ENCODE measurements at regions not wholly inside any gene's neighbourhood (a gene's known extent, or its start where the extent isn't known, plus 50 kb on each side); places are given as distances from the start of the nearest gene placed in this dataset.

GRCh38 chr7:25482631-25483030 is 254.3 kb upstream of the NPVF start:
- no peak overlapping the region for H3K27ac Mint-ChIP-seq (ENCODE audit: unreplicated experiment)
- peaks cover 3% of the 10 kb centered on the region for H3K9me3 Mint-ChIP-seq (ENCODE audit: low read depth)
- H3K4me1 Mint-ChIP-seq (ENCODE audit: low read depth), result peaks cover 24% of the 10 kb centered on the region
- TF ChIP-seq, protein P1, sequence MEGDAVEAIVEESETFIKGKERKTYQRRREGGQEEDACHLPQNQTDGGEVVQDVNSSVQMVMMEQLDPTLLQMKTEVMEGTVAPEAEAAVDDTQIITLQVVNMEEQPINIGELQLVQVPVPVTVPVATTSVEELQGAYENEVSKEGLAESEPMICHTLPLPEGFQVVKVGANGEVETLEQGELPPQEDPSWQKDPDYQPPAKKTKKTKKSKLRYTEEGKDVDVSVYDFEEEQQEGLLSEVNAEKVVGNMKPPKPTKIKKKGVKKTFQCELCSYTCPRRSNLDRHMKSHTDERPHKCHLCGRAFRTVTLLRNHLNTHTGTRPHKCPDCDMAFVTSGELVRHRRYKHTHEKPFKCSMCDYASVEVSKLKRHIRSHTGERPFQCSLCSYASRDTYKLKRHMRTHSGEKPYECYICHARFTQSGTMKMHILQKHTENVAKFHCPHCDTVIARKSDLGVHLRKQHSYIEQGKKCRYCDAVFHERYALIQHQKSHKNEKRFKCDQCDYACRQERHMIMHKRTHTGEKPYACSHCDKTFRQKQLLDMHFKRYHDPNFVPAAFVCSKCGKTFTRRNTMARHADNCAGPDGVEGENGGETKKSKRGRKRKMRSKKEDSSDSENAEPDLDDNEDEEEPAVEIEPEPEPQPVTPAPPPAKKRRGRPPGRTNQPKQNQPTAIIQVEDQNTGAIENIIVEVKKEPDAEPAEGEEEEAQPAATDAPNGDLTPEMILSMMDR (IDR thresholded peaks at IDR 0.05), result no peak
- no peaks in the 10 kb centered on the region for H3K36me3 Mint-ChIP-seq (ENCODE audit: low read depth)
- no peak overlapping the region for H3K4me3 Mint-ChIP-seq (ENCODE audit: unreplicated experiment)
- no peak for DNase-seq (ENCODE audit: low spot score)
- peaks cover 4% of the 10 kb centered on the region for H3K27me3 Mint-ChIP-seq (ENCODE audit: low read depth)

- H3K4me3 Mint-ChIP-seq (ENCODE audit: unreplicated experiment), result no peak overlapping the region
- TF ChIP-seq, protein P1 (IDR thresholded peaks at IDR 0.05), result no peak
- H3K4me1 Mint-ChIP-seq (ENCODE audit: low read depth), result peaks cover 21% of the 10 kb centered on the region
- H3K27ac Mint-ChIP-seq (ENCODE audit: unreplicated experiment), result no peak overlapping the region
- H3K27me3 Mint-ChIP-seq (ENCODE audit: low read depth), result peaks cover 5% of the 10 kb centered on the region
- no peak for DNase-seq (ENCODE audit: low spot score)
- H3K36me3 Mint-ChIP-seq (ENCODE audit: low read depth), result no peaks in the 10 kb centered on the region
- H3K9me3 Mint-ChIP-seq (ENCODE audit: low read depth), result peaks cover 3% of the 10 kb centered on the region
These were observed 256.7 kb upstream of the NPVF start for GRCh38 chr7:25485026-25485425.

- Mint-ChIP-seq H3K4me3 (ENCODE audit: unreplicated experiment) (no peak overlapping the region), H3K27ac (ENCODE audit: unreplicated experiment) (no peak overlapping the region), H3K27me3 (ENCODE audit: low read depth) (peaks cover 5% of the 10 kb centered on the region), H3K36me3 (ENCODE audit: low read depth) (no peaks in the 10 kb centered on the region), H3K4me1 (ENCODE audit: low read depth) (peaks cover 17% of the 10 kb centered on the region), H3K9me3 (ENCODE audit: low read depth) (peaks cover 2% of the 10 kb centered on the region)
- TF ChIP-seq, protein P1 (IDR thresholded peaks at IDR 0.05), result no peak
- no peak for DNase-seq (ENCODE audit: low spot score)
These were observed 258.4 kb upstream of the NPVF start for GRCh38 chr7:25486656-25487055.

DNA sequence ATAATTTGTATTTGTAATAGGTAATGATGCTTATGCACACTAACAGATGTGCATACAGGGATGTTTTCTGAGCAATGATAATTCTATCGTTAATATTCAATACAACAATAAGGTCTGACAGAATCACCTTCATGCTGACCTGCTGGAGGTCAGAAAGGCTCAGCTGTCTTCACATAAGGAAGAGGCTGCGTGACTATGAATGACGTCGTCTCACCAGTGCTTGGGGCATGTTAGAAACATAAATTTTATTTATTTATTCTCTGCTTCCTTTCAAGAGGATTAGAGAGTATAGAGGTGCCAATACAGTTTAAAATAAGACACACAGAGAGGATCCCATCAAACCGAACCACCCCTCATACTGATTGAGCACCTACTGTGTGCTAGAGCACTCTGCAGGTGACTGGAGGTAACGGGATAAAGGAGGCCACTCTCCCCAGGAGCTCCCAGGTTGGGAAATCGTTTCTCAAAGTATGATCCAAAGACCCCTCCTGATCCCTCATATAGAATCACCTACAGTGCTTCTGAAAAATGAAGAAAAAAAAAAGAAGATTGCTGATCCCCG is 265.6 kb upstream of the NPVF start:
- TF ChIP-seq, protein P1 (IDR thresholded peaks at IDR 0.05), result no peak
- DNase-seq (ENCODE audit: low spot score), result no peak
- no peaks in the 10 kb centered on the region for H3K27me3 Mint-ChIP-seq (ENCODE audit: low read depth)
- H3K27ac Mint-ChIP-seq (ENCODE audit: unreplicated experiment), result no peak overlapping the region
- no peaks in the 10 kb centered on the region for H3K9me3 Mint-ChIP-seq (ENCODE audit: low read depth)
- H3K4me3 Mint-ChIP-seq (ENCODE audit: unreplicated experiment), result no peak overlapping the region
- H3K4me1 Mint-ChIP-seq (ENCODE audit: low read depth), result peaks cover 2% of the 10 kb centered on the region
- no peaks in the 10 kb centered on the region for H3K36me3 Mint-ChIP-seq (ENCODE audit: low read depth)

- H3K36me3 Mint-ChIP-seq (ENCODE audit: low read depth), result no peaks in the 10 kb centered on the region
- TF ChIP-seq, protein P1 (IDR thresholded peaks at IDR 0.05), result no peak
- no peak for DNase-seq (ENCODE audit: low spot score)
- H3K27ac Mint-ChIP-seq (ENCODE audit: unreplicated experiment), result no peak overlapping the region
- peaks cover 2% of the 10 kb centered on the region for H3K4me1 Mint-ChIP-seq (ENCODE audit: low read depth)
- H3K4me3 Mint-ChIP-seq (ENCODE audit: unreplicated experiment), result no peak overlapping the region
- no peaks in the 10 kb centered on the region for H3K9me3 Mint-ChIP-seq (ENCODE audit: low read depth)
- H3K27me3 Mint-ChIP-seq (ENCODE audit: low read depth), result no peaks in the 10 kb centered on the region
These were observed 266.6 kb upstream of the NPVF start for GRCh38 chr7:25494896-25495295.

Measured in chondrocyte (in vitro differentiated cells).